Stimulated activated CD4-positive, alpha-beta T cell treated with anti-CD3 and anti-CD28 coated beads, Interleukin-15, amount 100 ng/mL, for 24 hours (primary cell): ENCODE measurements at regions not wholly inside any gene's neighbourhood (a gene's known extent, or its start where the extent isn't known, plus 50 kb on each side); places are given as distances from the start of the nearest gene placed in this dataset.
"Not testable (repeated sequence)": the region's sequence is repeated elsewhere in the genome, so short reads cannot be mapped to it uniquely, and the experiment has no call there.

Experiments used
- DNase-seq: peaks from one replicate; pipeline ENCODE4 v3.0.0-alpha.2; 2020

- DNase-seq: no peak
These were observed 287.3 kb upstream of the SMIM21 start for GRCh38 chr18:75714766-75715165.

GRCh38 chr18:75712124-75712867 lies 284.8 kb upstream of the SMIM21 start:
- DNase-seq: not testable (repeated sequence)

GRCh38 chr18:75700561-75700960 lies 273.1 kb upstream of the SMIM21 start:
- DNase-seq: no peak

- DNase-seq: no peak
These were observed 271.4 kb upstream of the SMIM21 start for GRCh38 chr18:75698861-75699260.

- no peak for DNase-seq
These were observed 270.0 kb upstream of the SMIM21 start for GRCh38 chr18:75697493-75697892.

GRCh38 chr18:75696391-75696790 lies 268.9 kb upstream of the SMIM21 start:
- no peak for DNase-seq

GRCh38 chr18:75694292-75694691 lies 266.8 kb upstream of the SMIM21 start:
- DNase-seq: no peak

- no peak for DNase-seq
These were observed 264.0 kb upstream of the SMIM21 start for GRCh38 chr18:75691483-75691882.

- DNase-seq: not testable (repeated sequence)
These were observed 262.8 kb upstream of the SMIM21 start for GRCh38 chr18:75690283-75690682.

GRCh38 chr18:75687626-75688025 lies 260.1 kb upstream of the SMIM21 start:
- DNase-seq: no peak

- DNase-seq: no peak
These were observed 255.9 kb upstream of the SMIM21 start for GRCh38 chr18:75683426-75683825.

GRCh38 chr18:75681538-75682115 lies 254.1 kb upstream of the SMIM21 start:
- DNase-seq: no peak

GRCh38 chr18:75679331-75679730 lies 251.8 kb upstream of the SMIM21 start:
- DNase-seq: no peak

GRCh38 chr18:75678627-75679026 lies 251.1 kb upstream of the SMIM21 start:
- no peak for DNase-seq

GRCh38 chr18:75677696-75678455 lies 250.4 kb upstream of the SMIM21 start:
- DNase-seq: no peak

- no peak for DNase-seq
These were observed 233.4 kb upstream of the SMIM21 start for GRCh38 chr18:75660932-75661331.

GRCh38 chr18:75659535-75660023 lies 232.1 kb upstream of the SMIM21 start:
- DNase-seq: no peak

GRCh38 chr18:75658330-75658729 lies 230.8 kb upstream of the SMIM21 start:
- DNase-seq: no peak

GRCh38 chr18:75656563-75657247 lies 229.2 kb upstream of the SMIM21 start:
- no peak for DNase-seq

- DNase-seq: no peak
These were observed 228.5 kb upstream of the SMIM21 start for GRCh38 chr18:75656035-75656434.

GRCh38 chr18:75654851-75655751 lies 227.6 kb upstream of the SMIM21 start:
- no peak for DNase-seq

GRCh38 chr18:75654386-75654785 lies 226.9 kb upstream of the SMIM21 start:
- DNase-seq: no peak
